GM12872 (cell line): ENCODE measurements at regions not wholly inside any gene's neighbourhood (a gene's known extent, or its start where the extent isn't known, plus 50 kb on each side); places are given as distances from the start of the nearest gene placed in this dataset.

Experiments used
- CTCF ChIP-seq: IDR thresholded peaks from 3 replicates; pipeline ENCODE4 v1.5.1; 2011; ENCODE audit warnings: low read depth, mild to moderate bottlenecking, low read length, moderate library complexity; ENCODE audit not compliant: insufficient read depth

GRCh38 chr16:5838071-5838470 is 740.5 kb upstream of the EEF2KMT start:
- TF ChIP-seq CTCF, result no peak

GRCh38 chr16:5837007-5837670 is 739.5 kb upstream of the EEF2KMT start:
- no peak for TF ChIP-seq CTCF

GRCh38 chr16:5835876-5836275 is 738.3 kb upstream of the EEF2KMT start:
- TF ChIP-seq CTCF, result no peak

- TF ChIP-seq CTCF, result no peak
Observed at GRCh38 chr16:5826332-5826731, 728.7 kb upstream of the EEF2KMT start.

- no peak for TF ChIP-seq CTCF
Observed at GRCh38 chr16:5820472-5820871, 722.9 kb upstream of the EEF2KMT start.

GRCh38 chr16:5815570-5816237 is 718.1 kb upstream of the EEF2KMT start:
- TF ChIP-seq CTCF, result no peak

GRCh38 chr16:5801396-5801795 is 703.8 kb upstream of the EEF2KMT start:
- no peak for TF ChIP-seq CTCF
